ENCODE measurements at regions not wholly inside any gene's neighbourhood (a gene's known extent, or its start where the extent isn't known, plus 50 kb on each side); places are given as distances from the start of the nearest gene placed in this dataset.

- no peak for DNase-seq (ENCODE audit: low read depth, low spot score)
Observed at GRCh38 chr22:48669986-48670716, 1157.5 kb downstream of the BRD1 start.

GRCh38 chr22:48669226-48669625 lies 1158.4 kb downstream of the BRD1 start:
- no peak for DNase-seq (ENCODE audit: low read depth, low spot score)

- DNase-seq (ENCODE audit: low read depth, low spot score): no peak
Observed at GRCh38 chr22:48667289-48667688, 1160.4 kb downstream of the BRD1 start.

GRCh38 chr22:48666620-48667019 lies 1161.1 kb downstream of the BRD1 start:
- no peak for DNase-seq (ENCODE audit: low read depth, low spot score)

GRCh38 chr22:48665311-48665995 lies 1162.2 kb downstream of the BRD1 start:
- no peak for DNase-seq (ENCODE audit: low read depth, low spot score)

- DNase-seq (ENCODE audit: low read depth, low spot score): no peak
Observed at GRCh38 chr22:48664586-48664985, 1163.1 kb downstream of the BRD1 start.

- DNase-seq (ENCODE audit: low read depth, low spot score): no peak
Observed at GRCh38 chr22:48663297-48663696, 1164.4 kb downstream of the BRD1 start.

GRCh38 chr22:48662476-48663135 lies 1165.1 kb downstream of the BRD1 start:
- no peak for DNase-seq (ENCODE audit: low read depth, low spot score)

GRCh38 chr22:48661984-48662383 lies 1165.7 kb downstream of the BRD1 start:
- no peak for DNase-seq (ENCODE audit: low read depth, low spot score)

GRCh38 chr22:48660790-48661740 lies 1166.6 kb downstream of the BRD1 start:
- no peak for DNase-seq (ENCODE audit: low read depth, low spot score)

GRCh38 chr22:48660104-48660789 lies 1167.4 kb downstream of the BRD1 start:
- DNase-seq (ENCODE audit: low read depth, low spot score): no peak

GRCh38 chr22:48659404-48659996 lies 1168.2 kb downstream of the BRD1 start:
- no peak for DNase-seq (ENCODE audit: low read depth, low spot score)

GRCh38 chr22:48658871-48659270 lies 1168.8 kb downstream of the BRD1 start:
- no peak for DNase-seq (ENCODE audit: low read depth, low spot score)

GRCh38 chr22:48658246-48658645 lies 1169.4 kb downstream of the BRD1 start:
- DNase-seq (ENCODE audit: low read depth, low spot score): no peak

GRCh38 chr22:48654492-48654891 lies 1173.2 kb downstream of the BRD1 start:
- no peak for DNase-seq (ENCODE audit: low read depth, low spot score)

GRCh38 chr22:48653929-48654328 lies 1173.7 kb downstream of the BRD1 start:
- no peak for DNase-seq (ENCODE audit: low read depth, low spot score)

GRCh38 chr22:48653306-48653705 lies 1174.4 kb downstream of the BRD1 start:
- no peak for DNase-seq (ENCODE audit: low read depth, low spot score)

- no peak for DNase-seq (ENCODE audit: low read depth, low spot score)
Observed at GRCh38 chr22:48652796-48653195, 1174.9 kb downstream of the BRD1 start.

GRCh38 chr22:48651981-48652538 lies 1175.6 kb downstream of the BRD1 start:
- no peak for DNase-seq (ENCODE audit: low read depth, low spot score)
